HG03196 (cell line): ENCODE measurements at regions not wholly inside any gene's neighbourhood (a gene's known extent, or its start where the extent isn't known, plus 50 kb on each side); places are given as distances from the start of the nearest gene placed in this dataset.

Experiments
- ATAC-seq: cut with Tn5 transposase; IDR thresholded peaks from one replicate; pipeline ENCODE4 v1.9.1; 2021; ENCODE audit not compliant: unreplicated experiment

GRCh38 chr16:80309178-80309577, 231.6 kb upstream of the DYNLRB2 start:
- no peak for ATAC-seq

DNA sequence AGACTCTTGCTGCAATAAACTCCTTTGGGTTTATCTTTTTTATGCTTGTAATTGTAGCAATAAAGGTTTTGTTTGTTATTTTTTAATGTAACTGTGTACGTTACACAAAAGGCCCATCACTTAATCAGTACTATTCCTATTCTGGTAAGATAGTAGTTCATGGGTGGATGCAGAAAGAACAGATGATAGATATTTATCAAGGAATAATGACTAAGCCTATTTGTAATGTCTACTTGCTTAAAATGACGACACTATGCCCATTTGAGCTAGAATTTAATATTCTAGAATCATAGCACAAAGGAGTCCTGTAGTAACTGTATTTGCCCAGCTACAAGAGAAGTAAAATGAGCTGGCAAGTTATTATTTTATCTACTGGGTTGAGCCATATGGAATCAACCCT, 235.4 kb upstream of the DYNLRB2 start:
- no peak for ATAC-seq

DNA sequence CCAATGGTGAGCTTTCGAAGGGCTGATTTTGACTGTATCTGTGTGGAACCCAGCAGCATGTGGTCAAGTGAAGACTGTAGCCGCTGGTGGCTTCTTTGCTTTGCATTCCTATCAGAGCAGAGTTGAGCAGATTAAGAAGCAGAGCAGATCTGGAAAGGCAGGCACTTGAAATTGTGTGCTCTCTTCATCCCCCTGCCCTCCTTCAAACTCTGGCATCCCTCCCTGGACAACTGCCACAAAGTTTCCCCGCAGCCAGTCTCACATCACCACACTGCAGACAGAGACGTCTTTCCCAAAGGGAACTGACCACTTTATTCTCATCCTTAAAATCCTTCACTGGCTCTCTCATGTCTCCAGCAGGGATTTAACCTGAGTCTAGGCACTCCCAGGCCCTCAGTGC, 237.1 kb upstream of the DYNLRB2 start:
- ATAC-seq = no peak

- no peak for ATAC-seq
These were observed 239.9 kb upstream of the DYNLRB2 start for GRCh38 chr16:80300876-80301275.

DNA sequence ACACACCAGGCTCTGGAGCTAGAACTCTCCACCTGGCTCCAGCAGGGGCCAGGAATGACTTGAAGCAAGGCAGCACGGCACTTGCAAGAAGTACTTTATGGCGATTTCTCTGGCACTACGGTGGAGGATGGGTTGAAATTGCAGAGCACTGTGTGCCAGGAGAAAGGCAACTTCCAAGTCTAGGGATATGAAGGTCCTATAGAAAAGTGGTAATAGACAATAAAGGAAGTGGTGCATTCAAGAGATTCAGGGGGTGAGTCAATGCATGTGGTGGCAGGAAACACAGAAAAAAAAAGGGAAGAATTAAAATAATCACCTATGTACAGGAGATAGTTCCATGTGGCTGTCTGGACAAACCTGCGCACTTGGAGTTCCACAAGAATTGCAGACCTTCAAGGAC, 240.3 kb upstream of the DYNLRB2 start:
- ATAC-seq = no peak

GRCh38 chr16:80299416-80299815, 241.4 kb upstream of the DYNLRB2 start:
- ATAC-seq = no peak

GRCh38 chr16:80298676-80299075, 242.1 kb upstream of the DYNLRB2 start:
- ATAC-seq = no peak

- no peak for ATAC-seq
These were observed 244.8 kb upstream of the DYNLRB2 start for GRCh38 chr16:80296034-80296433.

DNA sequence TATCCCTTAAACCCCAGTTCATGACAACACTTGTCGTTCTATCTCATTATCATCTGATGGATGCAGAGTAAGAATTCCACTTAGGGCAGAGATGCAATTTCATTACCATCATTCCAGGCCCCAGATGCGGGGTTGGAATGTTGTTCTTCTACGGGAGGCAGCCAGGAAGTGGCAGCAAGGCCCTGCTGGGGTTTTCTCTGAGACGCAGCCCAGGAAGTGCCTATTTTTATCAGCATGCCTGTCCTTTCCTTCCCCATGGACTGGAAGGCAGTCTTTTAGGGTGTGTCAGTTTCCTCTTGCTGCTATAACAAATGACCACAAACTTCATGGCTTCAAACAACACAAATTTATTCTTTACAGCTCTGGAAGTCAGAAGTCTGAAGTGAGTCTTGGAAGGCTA, 246.6 kb upstream of the DYNLRB2 start:
- no peak for ATAC-seq

- ATAC-seq = no peak
These were observed 252.2 kb upstream of the DYNLRB2 start for GRCh38 chr16:80288616-80289015.

DNA sequence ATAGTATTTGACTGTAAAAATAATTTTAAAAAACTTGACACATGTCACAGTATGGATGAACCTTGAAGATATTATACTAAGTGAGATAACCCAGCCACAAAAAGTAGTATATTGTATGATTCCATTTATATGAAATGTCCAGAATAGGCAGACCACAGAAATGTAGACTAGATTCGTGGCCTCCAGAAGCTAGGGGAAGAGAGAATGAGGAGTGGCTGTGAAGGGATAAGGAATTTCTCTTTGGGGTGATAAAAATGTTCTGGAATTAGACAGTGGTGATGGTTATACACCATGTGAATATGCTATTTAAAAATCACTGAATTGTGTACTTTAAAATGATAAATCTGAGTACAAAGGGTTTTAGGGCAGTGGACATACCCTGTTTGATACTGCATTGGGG, 253.1 kb upstream of the DYNLRB2 start:
- no peak for ATAC-seq

- ATAC-seq = no peak
These were observed 255.7 kb upstream of the DYNLRB2 start for GRCh38 chr16:80285104-80285503.

DNA sequence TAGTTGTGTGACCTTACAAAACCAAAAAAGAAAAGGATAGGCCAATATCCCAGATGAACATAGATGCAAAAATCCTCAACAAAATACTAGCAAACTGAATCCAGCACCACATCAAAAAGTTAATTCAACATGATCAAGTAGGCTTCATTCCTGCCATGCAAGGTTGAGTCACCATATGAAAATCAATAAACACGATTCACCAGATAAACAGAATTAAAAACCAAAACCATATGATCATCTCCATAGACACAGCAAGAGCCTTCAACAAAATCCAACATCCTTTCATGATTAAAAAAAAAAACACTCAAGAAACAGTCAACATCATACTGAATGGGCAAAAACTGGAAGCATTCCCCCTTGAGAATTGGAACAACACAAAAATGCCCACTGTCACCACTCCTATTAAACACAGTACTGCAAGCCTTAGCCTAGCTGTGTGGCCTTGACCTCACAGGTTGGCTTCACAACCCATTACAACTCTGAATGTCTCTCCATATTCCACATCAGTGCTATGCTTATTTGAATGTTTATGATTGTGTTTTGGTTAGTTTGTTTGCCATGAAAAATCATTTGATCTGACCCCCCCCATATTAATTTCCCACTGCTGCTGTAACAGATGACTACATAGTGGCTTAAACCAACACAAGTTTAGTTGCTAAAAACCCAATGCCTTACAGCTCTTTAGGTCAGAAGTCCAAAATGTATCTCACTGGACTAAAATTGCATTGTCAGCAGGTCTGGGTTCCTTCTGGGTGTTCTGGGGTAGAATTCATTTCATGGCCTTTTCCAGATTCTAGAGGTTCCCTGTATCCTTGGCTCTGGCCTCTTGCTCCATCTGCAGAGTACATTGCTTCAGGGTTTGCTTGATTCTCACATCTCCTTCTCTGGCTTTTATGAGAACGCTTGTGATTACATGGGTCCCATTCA, 257.1 kb upstream of the DYNLRB2 start:
- no peak for ATAC-seq

- no peak for ATAC-seq
These were observed 260.2 kb upstream of the DYNLRB2 start for GRCh38 chr16:80280557-80280956.

DNA sequence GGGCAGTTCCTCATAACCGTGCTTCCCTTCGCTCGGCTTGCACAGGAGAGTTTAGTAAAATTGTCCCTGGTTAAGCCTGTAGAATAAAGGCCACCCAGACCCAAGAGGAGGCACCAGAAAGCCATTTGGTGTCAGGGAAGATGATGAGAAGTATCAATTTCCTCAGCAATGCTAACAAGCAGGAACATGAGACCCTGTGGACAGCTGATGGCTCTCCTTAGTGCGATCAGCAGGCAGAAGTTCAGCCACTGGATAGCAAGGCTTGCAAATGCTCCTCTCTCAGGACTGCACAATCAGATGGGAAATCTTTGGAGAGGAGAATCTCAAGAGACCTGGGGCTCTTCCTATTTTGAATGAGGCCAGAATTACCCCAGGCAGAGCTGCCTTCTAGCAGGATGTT, 261.1 kb upstream of the DYNLRB2 start:
- ATAC-seq = no peak

DNA sequence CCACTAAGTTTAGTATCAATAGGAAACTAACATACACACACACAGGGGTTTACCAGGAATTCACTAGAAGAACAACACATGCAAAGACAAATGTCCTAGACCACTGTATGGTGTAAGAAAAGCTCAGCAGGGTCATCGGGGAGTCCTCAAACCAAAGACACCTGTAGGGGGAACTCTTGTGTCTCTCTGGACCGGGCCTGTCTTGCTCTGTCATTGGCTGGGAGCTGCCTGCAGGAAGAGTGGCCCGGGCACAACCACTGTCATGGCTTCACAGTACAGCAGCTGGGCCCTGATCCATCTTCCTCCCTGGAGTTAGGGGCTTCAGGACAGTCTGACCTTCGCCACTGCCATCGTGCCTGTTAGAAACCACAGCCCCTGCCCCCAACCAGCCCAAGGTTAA, 263.6 kb upstream of the DYNLRB2 start:
- ATAC-seq = no peak

- ATAC-seq = no peak
These were observed 266.1 kb upstream of the DYNLRB2 start for GRCh38 chr16:80274576-80275191.

- no peak for ATAC-seq
These were observed 266.9 kb upstream of the DYNLRB2 start for GRCh38 chr16:80273635-80274538.

GRCh38 chr16:80265624-80266306, 275.0 kb upstream of the DYNLRB2 start:
- no peak for ATAC-seq

- no peak for ATAC-seq
These were observed 276.7 kb upstream of the DYNLRB2 start for GRCh38 chr16:80263848-80264694.
